Breast epithelium (tissue), 4 donors: ENCODE measurements at regions not wholly inside any gene's neighbourhood (a gene's known extent, or its start where the extent isn't known, plus 50 kb on each side); places are given as distances from the start of the nearest gene placed in this dataset.

ENCODE experiments used
- DNase-seq, 2 donors: peaks; one replicate each; pipeline ENCODE4 v3.0.0-alpha.2; 2019; ENCODE audit warnings: low spot score in 2 of 2
- H3K27ac ChIP-seq, 2 donors: fragments of 200-600 bp; sonication (generic) in 1 of 2; one replicate each; pipeline ENCODE4 v1.5.1; 2016 to 2019; ENCODE audit warnings: mild to moderate bottlenecking in 1 of 2
- H3K27me3 ChIP-seq, 2 donors: fragments of 200-600 bp; sonication (generic) in 1 of 2; one replicate each; pipeline versions ENCODE4 v1.5.1 to v1.6.0; 2017 to 2019; ENCODE audit warnings: control low read depth in 1 of 2, mild to moderate bottlenecking in 1 of 2
- H3K36me3 ChIP-seq: fragments of 200-600 bp; one replicate; pipeline ENCODE4 v1.5.1; 2019
- H3K4me1 ChIP-seq, 2 donors: fragments of 200-600 bp; sonication (generic); one replicate each; pipeline ENCODE4 v1.5.1; 2016 to 2019; ENCODE audit warnings: control low read depth in 1 of 2
- H3K4me3 ChIP-seq, 3 donors: fragments of 200-600 bp; sonication (generic); 1 replicate in 2 of 3; 2 replicates in 1 of 3; pipeline ENCODE4 v1.5.1; 2016 to 2019; ENCODE audit warnings: mild to moderate bottlenecking in 3 of 3, moderate library complexity in 2 of 3
- H3K9me3 ChIP-seq, 2 donors: fragments of 200-600 bp; sonication (generic) in 1 of 2; one replicate each; pipeline ENCODE4 v1.5.1; 2016 to 2019; ENCODE audit warnings: control low read depth in 1 of 2
- POLR2A ChIP-seq: fragments of 450-650 bp; IDR thresholded peaks from one replicate; pipeline ENCODE4 v1.6.1; 2016; ENCODE audit warnings: antibody characterized with exemption, mild to moderate bottlenecking, moderate library complexity
- POLR2AphosphoS5 ChIP-seq, 3 donors: sonication (generic); formaldehyde crosslinking; IDR thresholded peaks; one replicate each; pipeline ENCODE4 v1.6.1; 2017; ENCODE audit warnings: antibody characterized with exemption in 3 of 3
- intact Hi-C: fragments of 100-400 bp; cut with DNase I; formaldehyde crosslinking; loops from one replicate; pipeline ENCODE4 v1.15.1; 2023; ENCODE audit warnings: low total_unique reads
- TF ChIP-seq, protein P1 (sequence below), 3 donors: fragments of 450-650 bp; IDR thresholded peaks; one replicate each; pipeline ENCODE4 v1.5.1; 2016 to 2017; ENCODE audit warnings: antibody characterized with exemption in 3 of 3, mild to moderate bottlenecking in 3 of 3, moderate library complexity in 3 of 3

DNA sequence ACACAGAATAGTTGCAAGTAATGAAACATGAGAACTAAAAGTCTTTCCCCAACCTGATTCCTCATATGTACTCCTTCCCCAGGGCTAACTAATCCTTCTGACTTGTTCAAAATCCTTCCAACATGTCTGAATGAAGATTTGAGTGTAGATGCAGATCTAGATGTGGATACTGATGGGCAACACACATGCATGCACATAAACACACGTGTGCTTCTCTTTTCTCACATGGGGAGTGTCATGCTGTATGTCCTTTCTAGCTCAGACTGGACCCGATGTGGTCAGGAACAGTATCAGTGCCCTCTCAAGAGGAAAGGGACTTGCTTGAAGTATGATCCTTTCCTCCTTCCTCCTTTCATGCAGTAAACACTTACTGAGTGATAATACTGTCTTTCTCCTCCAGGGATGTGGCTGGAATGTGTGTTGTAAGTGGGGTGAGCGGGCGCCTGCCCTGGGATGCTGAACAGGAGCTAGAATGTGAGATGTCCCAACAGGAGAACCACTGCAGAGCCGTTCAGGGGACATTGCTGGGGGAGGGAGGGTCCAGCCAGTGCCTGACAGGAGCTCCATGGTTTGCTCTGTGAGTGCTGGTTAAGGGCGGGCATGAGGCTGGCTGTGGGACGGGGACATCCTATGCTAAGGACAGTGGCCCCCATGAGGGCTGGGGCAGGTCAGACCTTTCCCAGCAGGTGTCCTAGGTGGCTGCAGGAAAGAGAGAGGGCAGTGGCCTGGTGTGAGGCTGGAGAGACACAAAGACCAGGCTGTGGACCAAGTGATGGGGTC, 146.9 kb downstream of the TEX29 start:
- H3K27me3 ChIP-seq = peaks cover 0 to 57% of the 10 kb centered on the region in 2 donors
- H3K27ac ChIP-seq = no peak overlapping the region
- H3K4me3 ChIP-seq = no peak overlapping the region
- H3K9me3 ChIP-seq = peaks cover 0 to 7% of the 10 kb centered on the region in 2 donors
- no peak for DNase-seq
- intact Hi-C loops = no loop called here
- TF ChIP-seq POLR2A (no peak), POLR2AphosphoS5 (IDR thresholded peaks at IDR 0.05) (no peak)
- no peaks in the 10 kb centered on the region for H3K36me3 ChIP-seq
- H3K4me1 ChIP-seq = no peaks in the 10 kb centered on the region

DNA sequence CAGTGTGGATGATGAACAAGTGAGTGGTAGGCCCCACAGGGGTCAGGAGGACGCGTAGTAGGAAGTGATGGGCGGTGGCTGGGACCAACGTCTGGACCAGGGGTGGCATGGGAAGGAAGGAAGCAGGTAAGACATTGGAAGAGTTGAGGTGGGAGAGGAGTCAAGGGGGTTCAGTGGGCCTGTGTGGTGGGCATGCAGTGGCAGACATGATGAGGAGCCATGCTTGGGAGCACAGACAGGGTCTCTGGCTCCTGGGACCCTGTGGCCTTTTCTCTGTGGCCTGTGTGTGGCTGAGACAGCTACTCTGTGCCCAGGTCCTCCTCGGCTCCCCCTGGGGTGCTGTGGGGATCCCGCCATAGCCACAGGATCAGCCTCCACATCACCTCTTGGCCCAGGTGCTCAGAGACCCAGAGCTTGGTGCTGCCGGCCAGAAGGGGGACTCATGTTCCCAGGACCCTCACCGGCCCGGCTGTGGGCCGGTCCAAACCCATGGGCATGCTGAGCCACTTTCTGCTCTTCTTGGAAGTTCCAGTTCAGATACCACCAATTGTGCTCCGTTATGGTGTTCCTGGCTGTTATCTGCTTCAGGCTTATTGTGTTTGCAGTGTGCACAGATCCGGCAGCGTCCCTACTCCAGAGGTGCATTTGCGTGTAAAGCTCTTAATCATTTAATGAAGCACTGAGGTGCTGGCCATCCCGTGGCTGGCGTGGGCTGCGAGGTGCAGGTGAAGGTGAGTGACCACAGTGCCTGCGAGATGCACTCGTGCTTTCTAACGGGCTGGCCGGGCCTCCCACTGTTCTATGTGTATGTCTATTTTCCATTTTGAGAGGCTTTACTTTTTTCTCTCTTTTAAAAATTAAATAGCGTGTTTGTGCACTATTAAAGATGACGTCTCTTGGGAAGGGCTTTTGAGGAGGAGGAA, 147.9 kb downstream of the TEX29 start:
- DNase-seq = no peak
- no peak for TF ChIP-seq POLR2AphosphoS5 (IDR thresholded peaks at IDR 0.05)
- TF ChIP-seq POLR2A = no peak
- TF ChIP-seq, protein P1, sequence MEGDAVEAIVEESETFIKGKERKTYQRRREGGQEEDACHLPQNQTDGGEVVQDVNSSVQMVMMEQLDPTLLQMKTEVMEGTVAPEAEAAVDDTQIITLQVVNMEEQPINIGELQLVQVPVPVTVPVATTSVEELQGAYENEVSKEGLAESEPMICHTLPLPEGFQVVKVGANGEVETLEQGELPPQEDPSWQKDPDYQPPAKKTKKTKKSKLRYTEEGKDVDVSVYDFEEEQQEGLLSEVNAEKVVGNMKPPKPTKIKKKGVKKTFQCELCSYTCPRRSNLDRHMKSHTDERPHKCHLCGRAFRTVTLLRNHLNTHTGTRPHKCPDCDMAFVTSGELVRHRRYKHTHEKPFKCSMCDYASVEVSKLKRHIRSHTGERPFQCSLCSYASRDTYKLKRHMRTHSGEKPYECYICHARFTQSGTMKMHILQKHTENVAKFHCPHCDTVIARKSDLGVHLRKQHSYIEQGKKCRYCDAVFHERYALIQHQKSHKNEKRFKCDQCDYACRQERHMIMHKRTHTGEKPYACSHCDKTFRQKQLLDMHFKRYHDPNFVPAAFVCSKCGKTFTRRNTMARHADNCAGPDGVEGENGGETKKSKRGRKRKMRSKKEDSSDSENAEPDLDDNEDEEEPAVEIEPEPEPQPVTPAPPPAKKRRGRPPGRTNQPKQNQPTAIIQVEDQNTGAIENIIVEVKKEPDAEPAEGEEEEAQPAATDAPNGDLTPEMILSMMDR (IDR thresholded peaks at IDR 0.05) = no peak
- intact Hi-C loops = no loop called here
- no peaks in the 10 kb centered on the region for H3K36me3 ChIP-seq
- H3K4me3 ChIP-seq = no peak overlapping the region
- H3K27ac ChIP-seq = no peak overlapping the region
- no peaks in the 10 kb centered on the region for H3K4me1 ChIP-seq
- H3K9me3 ChIP-seq = peaks cover 0 to 7% of the 10 kb centered on the region in 2 donors
- peaks cover 0 to 60% of the 10 kb centered on the region in 2 donors for H3K27me3 ChIP-seq

DNA sequence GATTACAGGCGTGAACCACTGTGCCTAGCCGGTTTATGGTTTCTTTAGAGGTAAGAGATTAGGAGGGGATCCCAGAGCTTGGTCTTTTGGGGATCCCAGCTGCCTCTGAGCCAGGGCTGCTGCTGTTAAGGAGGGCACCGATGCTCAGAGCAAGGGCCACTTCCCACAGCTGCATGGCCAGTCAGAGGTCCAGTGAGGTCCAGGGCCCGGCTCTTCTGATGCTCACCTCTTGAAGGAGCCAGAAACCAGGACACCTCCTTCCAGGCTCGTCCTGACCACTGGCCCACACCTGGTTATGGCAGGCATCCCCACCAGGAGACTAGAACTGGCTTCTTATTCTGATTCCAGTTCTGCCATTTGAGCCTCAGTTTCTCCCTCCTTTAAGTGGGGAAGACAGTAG, 149.0 kb downstream of the TEX29 start:
- no peak overlapping the region for H3K4me3 ChIP-seq
- no peaks in the 10 kb centered on the region for H3K36me3 ChIP-seq
- no peak overlapping the region for H3K27ac ChIP-seq
- H3K4me1 ChIP-seq = no peaks in the 10 kb centered on the region
- TF ChIP-seq POLR2A (no peak), POLR2AphosphoS5 (IDR thresholded peaks at IDR 0.05) (no peak)
- TF ChIP-seq, protein P1 (IDR thresholded peaks at IDR 0.05) = no peak
- H3K9me3 ChIP-seq = peaks cover 0 to 7% of the 10 kb centered on the region in 2 donors
- DNase-seq = no peak
- H3K27me3 ChIP-seq = peaks cover 0 to 60% of the 10 kb centered on the region in 2 donors
- intact Hi-C loops = no loop called here

DNA sequence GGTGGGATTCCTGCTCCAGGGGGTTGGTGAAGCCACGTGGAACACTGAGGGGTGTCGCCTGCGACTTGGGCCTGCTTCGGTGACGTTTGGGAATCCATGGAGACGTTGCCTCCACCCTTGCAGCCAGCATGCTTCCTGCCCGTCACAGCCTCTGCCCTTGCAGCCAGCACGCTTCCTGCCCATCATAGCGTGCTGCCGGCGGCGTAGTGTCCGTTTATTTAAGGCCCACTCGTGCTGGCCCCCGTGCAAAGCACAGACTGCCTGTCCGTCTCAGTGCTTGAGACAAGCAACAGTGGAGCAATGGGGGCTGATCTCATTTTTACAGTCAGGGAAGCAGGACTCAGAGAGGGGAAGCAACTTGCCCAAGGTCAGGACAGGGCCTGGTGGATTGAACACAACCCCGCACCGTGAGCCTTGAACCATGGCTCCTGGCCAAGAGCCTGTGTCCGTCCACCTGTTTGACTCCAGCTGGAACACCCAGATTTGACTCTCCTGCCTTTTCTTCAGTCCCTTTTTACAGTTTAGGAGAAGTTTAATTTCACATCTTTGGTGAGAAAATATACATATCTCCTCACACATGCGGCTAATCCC, 149.6 kb downstream of the TEX29 start:
- Histone ChIP-seq H3K4me3 (no peak overlapping the region), H3K4me1 (no peaks in the 10 kb centered on the region), H3K9me3 (peaks cover 0 to 7% of the 10 kb centered on the region in 2 donors), H3K27me3 (peaks cover 0 to 54% of the 10 kb centered on the region in 2 donors), H3K27ac (no peak overlapping the region), H3K36me3 (no peaks in the 10 kb centered on the region)
- intact Hi-C loops = no loop called here
- TF ChIP-seq POLR2A (no peak), POLR2AphosphoS5 (IDR thresholded peaks at IDR 0.05) (no peak)
- TF ChIP-seq, protein P1 (IDR thresholded peaks at IDR 0.05) = no peak
- no peak for DNase-seq

DNA sequence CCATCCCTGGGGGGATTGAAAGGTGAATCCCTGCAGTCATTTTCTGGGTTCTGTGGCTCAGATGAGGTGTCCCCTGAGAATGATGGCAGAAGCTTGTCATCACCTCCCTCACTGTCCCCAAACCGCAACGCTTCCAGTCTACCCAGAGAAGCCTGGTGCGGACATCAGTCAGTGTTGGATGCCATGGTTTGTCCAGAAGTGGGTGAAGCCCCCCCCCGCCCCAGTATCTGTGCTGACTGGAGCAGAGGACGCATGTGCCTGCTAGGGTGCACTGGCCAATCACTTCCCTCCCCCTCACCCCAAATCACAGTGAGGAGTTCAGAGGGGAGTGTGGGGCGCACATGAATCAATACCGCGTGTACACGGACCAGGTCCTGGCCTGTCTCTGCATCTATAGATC, 150.5 kb downstream of the TEX29 start:
- no peak overlapping the region for H3K4me3 ChIP-seq
- H3K4me1 ChIP-seq = no peaks in the 10 kb centered on the region
- H3K36me3 ChIP-seq = no peaks in the 10 kb centered on the region
- no peak overlapping the region for H3K27ac ChIP-seq
- peaks cover 0 to 53% of the 10 kb centered on the region in 2 donors for H3K27me3 ChIP-seq
- no peak for DNase-seq
- intact Hi-C loops = no loop called here
- TF ChIP-seq POLR2AphosphoS5 (IDR thresholded peaks at IDR 0.05) = no peak
- TF ChIP-seq, protein P1 (IDR thresholded peaks at IDR 0.05) = no peak
- no peak for TF ChIP-seq POLR2A
- peaks cover 0 to 7% of the 10 kb centered on the region in 2 donors for H3K9me3 ChIP-seq
